ENCODE measurements at regions not wholly inside any gene's neighbourhood (a gene's known extent, or its start where the extent isn't known, plus 50 kb on each side); places are given as distances from the start of the nearest gene placed in this dataset.

GRCh38 chr10:128877141-128877540 lies 589.9 kb upstream of the MGMT start:
- in situ Hi-C loops (cut with HindIII; ENCODE audit: low pct_ligation_motif_present, low pct_unique_long_range_greater_than_20kb, low sequenced_read_pairs) = no loop called here

GRCh38 chr10:128877936-128878335 lies 589.1 kb upstream of the MGMT start:
- in situ Hi-C loops (cut with HindIII; ENCODE audit: low pct_ligation_motif_present, low pct_unique_long_range_greater_than_20kb, low sequenced_read_pairs) = no loop called here

More at GRCh38 chr10:128877141-128877540, 589.9 kb upstream of the MGMT start:
- DNase-seq = no peak

DNA sequence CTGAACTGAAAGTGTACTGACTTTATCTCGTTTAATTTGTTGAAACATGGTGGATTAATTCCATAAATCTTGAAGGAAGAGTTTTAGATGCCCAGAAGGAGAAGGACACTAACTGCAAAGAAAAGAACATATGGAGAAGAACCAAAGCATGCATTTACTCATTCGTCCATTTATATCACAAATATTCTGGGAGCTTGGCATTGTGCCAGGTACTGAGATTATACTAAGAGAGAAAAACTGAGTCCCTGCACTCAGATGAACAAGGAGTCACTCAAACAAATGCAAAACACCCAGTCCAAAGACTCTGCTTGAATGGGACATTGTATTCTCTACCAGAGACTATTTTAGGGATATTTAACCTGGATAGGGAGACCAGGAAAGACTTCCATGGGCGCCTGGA lies 588.0 kb upstream of the MGMT start:
- DNase-seq = no peak
- in situ Hi-C loops (cut with HindIII; ENCODE audit: low pct_ligation_motif_present, low pct_unique_long_range_greater_than_20kb, low sequenced_read_pairs) = no loop called here

More at GRCh38 chr10:128877936-128878335, 589.1 kb upstream of the MGMT start:
- no peak for DNase-seq

- no peak for DNase-seq
- in situ Hi-C loops (cut with HindIII; ENCODE audit: low pct_ligation_motif_present, low pct_unique_long_range_greater_than_20kb, low sequenced_read_pairs) = no loop called here
Measured at GRCh38 chr10:128879441-128880140, 587.5 kb upstream of the MGMT start.

DNA sequence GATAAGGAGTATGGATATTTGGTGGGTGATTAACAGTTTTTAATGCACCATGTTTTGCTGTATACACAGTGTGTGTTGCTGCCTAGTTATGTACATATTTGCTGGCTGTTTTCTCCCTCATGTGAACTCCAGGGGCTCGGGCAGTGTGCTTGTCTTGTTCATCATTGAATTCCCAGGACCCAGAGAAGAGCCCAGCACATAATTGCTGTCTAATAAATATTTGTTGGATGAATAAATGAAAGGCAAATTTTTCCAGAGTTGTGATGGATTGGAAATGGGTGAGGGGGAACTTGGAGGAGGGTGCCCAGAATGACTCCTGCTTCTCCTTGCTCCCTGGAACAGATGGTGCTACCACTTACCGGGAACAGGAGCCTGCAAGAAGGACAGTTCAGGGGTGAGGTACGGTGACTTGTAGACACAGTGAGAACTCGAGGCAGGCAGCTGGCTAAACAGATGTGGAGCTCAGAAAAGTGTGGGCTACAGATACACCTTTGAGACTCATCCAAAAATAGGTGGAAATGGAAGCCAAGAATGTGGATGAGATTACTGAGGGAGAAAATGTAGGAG lies 586.8 kb upstream of the MGMT start:
- DNase-seq = no peak
- in situ Hi-C loops (cut with HindIII; ENCODE audit: low pct_ligation_motif_present, low pct_unique_long_range_greater_than_20kb, low sequenced_read_pairs) = no loop called here

GRCh38 chr10:128881086-128881485 lies 586.0 kb upstream of the MGMT start:
- in situ Hi-C loops (cut with HindIII; ENCODE audit: low pct_ligation_motif_present, low pct_unique_long_range_greater_than_20kb, low sequenced_read_pairs) = no loop called here
- DNase-seq = no peak

- DNase-seq = no peak
- in situ Hi-C loops (cut with HindIII; ENCODE audit: low pct_ligation_motif_present, low pct_unique_long_range_greater_than_20kb, low sequenced_read_pairs) = no loop called here
Measured at GRCh38 chr10:128883231-128884032, 583.6 kb upstream of the MGMT start.

GRCh38 chr10:128884033-128884425 lies 583.0 kb upstream of the MGMT start:
- no peak for DNase-seq
- in situ Hi-C loops (cut with HindIII; ENCODE audit: low pct_ligation_motif_present, low pct_unique_long_range_greater_than_20kb, low sequenced_read_pairs) = no loop called here

DNA sequence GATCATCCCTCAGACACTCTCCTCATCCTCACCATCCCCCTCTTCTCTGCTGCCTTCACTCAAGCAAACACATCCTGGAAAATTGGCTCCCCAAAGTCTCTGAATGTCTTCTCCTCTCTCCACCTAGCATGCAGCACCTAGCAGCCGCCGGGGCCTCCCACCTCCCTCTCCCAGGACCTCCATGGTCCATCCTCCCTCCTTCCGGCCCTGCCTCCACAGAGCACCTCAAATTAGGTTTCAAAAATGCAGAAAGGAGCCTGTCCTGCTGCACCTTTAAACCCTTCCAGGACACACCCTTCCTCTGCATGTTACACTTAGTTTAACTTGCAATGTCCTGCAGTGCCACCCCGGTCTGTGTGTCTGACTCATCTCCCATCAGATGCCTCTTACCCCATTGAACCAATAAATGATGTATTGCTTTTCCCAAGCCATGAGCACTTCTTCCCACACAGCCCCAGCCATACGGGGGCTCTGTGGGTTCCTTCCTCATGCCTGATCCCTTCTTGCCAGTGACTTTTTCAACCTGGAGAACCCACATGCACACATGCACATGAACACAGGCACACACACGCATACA lies 582.5 kb upstream of the MGMT start:
- in situ Hi-C loops (cut with HindIII; ENCODE audit: low pct_ligation_motif_present, low pct_unique_long_range_greater_than_20kb, low sequenced_read_pairs) = no loop called here
- DNase-seq = no peak

GRCh38 chr10:128885573-128886555 lies 581.2 kb upstream of the MGMT start:
- DNase-seq = no peak
- in situ Hi-C loops (cut with HindIII; ENCODE audit: low pct_ligation_motif_present, low pct_unique_long_range_greater_than_20kb, low sequenced_read_pairs) = no loop called here

DNA sequence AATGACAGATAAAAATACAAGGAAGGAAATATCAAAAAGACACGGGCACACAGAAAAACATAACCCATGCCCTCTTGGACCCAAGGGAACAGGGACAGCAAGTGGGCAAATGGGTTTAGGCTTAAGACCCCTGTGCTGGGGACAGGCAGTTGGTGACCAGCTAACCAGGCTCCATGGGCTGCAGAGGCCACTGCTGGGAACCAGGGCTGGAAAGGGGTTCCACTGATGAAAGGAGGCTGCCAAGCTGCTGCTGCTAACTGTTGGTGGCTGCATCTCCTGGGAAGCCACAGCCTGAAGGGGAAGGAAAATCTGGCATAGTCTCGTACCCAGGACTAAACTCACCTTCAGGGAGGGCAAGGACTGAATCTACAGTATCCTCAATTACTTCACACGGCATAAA lies 579.2 kb upstream of the MGMT start:
- in situ Hi-C loops (cut with HindIII; ENCODE audit: low pct_ligation_motif_present, low pct_unique_long_range_greater_than_20kb, low sequenced_read_pairs) = no loop called here
- DNase-seq = no peak

GRCh38 chr10:128892005-128892404 lies 575.0 kb upstream of the MGMT start:
- no peak for DNase-seq
- in situ Hi-C loops (cut with HindIII; ENCODE audit: low pct_ligation_motif_present, low pct_unique_long_range_greater_than_20kb, low sequenced_read_pairs) = no loop called here

DNA sequence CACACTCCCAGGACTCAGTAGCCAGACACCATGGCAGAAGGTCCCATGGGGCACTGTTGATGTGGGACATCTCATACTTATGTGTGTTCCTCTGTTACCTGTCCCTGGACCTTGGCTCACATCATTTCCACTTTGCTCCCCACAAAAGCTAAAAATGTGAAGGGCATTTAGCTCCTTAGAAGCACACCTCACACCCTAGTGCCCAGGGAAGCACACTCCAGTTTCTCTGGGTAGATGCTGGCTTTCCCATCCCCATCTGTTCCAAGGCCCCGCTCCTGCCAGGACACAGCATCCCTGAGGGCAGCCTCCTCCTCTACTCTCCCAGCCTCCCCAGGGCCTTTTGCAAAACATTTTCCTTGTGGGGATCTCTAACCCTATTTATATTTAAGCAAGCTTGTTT lies 572.4 kb upstream of the MGMT start:
- DNase-seq = no peak
- in situ Hi-C loops (cut with HindIII; ENCODE audit: low pct_ligation_motif_present, low pct_unique_long_range_greater_than_20kb, low sequenced_read_pairs) = no loop called here

DNA sequence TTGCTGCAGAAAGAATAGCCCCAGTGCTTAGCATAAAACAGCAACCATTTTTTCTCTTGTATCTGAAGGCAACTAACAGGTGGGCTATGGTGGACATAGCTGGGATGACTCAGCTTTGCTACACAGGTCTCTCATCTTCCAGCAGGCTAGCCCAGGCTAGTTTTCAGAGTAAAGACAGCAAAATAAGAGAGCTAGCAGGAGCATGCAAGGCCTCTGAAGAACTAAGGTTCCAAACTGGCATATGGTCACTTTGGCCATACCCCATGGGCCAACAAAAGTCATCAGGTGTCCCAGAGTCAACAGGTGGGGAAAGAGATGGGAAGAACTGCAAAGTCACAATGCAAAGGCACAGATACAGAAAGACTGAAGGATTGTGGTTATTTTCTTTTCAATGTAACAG lies 571.6 kb upstream of the MGMT start:
- in situ Hi-C loops (cut with HindIII; ENCODE audit: low pct_ligation_motif_present, low pct_unique_long_range_greater_than_20kb, low sequenced_read_pairs) = no loop called here
- no peak for DNase-seq

GRCh38 chr10:128896116-128896795 lies 570.8 kb upstream of the MGMT start:
- in situ Hi-C loops (cut with HindIII; ENCODE audit: low pct_ligation_motif_present, low pct_unique_long_range_greater_than_20kb, low sequenced_read_pairs) = no loop called here
- DNase-seq = no peak

DNA sequence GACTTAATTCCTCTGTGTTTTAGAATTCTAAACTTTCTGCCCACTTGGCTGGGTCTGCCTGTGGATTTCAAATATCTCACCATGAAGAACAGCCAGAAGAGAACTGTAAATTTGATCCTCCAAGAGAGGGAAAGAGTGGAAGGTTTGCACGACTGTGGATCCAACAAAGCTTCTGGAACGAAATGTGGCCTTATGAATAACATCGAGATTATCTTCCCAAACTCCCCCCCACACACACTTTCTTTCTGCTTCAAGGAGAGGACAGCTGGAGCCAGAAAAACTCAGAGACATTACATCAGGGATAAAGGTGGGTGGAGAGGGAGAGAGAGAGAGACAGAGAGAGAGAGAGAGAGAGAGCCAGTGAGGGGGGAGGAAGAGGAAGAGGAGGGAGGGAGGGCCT lies 570.1 kb upstream of the MGMT start:
- in situ Hi-C loops (cut with HindIII; ENCODE audit: low pct_ligation_motif_present, low pct_unique_long_range_greater_than_20kb, low sequenced_read_pairs) = no loop called here
- no peak for DNase-seq

GRCh38 chr10:128897401-128898129 lies 569.5 kb upstream of the MGMT start:
- in situ Hi-C loops (cut with HindIII; ENCODE audit: low pct_ligation_motif_present, low pct_unique_long_range_greater_than_20kb, low sequenced_read_pairs) = no loop called here
- DNase-seq = no peak
